ENCODE measurements at regions not wholly inside any gene's neighbourhood (a gene's known extent, or its start where the extent isn't known, plus 50 kb on each side); places are given as distances from the start of the nearest gene placed in this dataset.

DNA sequence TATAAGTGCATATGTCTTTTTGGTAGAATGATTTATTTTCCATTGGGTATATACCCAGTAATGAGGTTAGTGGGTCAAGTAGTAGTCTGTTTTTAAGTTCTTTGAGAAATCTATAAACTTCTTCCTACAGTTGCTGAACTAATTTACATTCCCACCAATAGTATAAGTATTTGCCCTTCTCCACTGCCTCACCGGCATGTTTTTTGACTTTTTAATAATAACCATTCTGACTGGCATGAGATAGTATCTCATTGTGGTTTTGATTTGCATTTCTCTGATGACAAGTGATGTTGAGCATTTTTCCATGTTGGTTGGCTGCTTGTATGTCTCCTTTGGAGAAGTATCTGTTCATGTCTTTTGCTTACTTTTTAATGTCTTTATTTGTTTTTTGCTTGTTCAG lies 94.1 kb upstream of the TP63 start:
- TF ChIP-seq, protein P1, sequence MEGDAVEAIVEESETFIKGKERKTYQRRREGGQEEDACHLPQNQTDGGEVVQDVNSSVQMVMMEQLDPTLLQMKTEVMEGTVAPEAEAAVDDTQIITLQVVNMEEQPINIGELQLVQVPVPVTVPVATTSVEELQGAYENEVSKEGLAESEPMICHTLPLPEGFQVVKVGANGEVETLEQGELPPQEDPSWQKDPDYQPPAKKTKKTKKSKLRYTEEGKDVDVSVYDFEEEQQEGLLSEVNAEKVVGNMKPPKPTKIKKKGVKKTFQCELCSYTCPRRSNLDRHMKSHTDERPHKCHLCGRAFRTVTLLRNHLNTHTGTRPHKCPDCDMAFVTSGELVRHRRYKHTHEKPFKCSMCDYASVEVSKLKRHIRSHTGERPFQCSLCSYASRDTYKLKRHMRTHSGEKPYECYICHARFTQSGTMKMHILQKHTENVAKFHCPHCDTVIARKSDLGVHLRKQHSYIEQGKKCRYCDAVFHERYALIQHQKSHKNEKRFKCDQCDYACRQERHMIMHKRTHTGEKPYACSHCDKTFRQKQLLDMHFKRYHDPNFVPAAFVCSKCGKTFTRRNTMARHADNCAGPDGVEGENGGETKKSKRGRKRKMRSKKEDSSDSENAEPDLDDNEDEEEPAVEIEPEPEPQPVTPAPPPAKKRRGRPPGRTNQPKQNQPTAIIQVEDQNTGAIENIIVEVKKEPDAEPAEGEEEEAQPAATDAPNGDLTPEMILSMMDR (IDR thresholded peaks at IDR 0.05): no peak
- TF ChIP-seq EP300 (IDR thresholded peaks at IDR 0.05) (no peak), POLR2A (IDR thresholded peaks at IDR 0.05) (no peak)
